GM18861 (cell line): ENCODE measurements at regions not wholly inside any gene's neighbourhood (a gene's known extent, or its start where the extent isn't known, plus 50 kb on each side); places are given as distances from the start of the nearest gene placed in this dataset.
"Not testable (repeated sequence)": the region's sequence is repeated elsewhere in the genome, so short reads cannot be mapped to it uniquely, and the experiment has no call there.

ENCODE experiments used
- ATAC-seq: cut with Tn5 transposase; IDR thresholded peaks from one replicate; pipeline ENCODE4 v1.9.1; 2021; ENCODE audit not compliant: unreplicated experiment

DNA sequence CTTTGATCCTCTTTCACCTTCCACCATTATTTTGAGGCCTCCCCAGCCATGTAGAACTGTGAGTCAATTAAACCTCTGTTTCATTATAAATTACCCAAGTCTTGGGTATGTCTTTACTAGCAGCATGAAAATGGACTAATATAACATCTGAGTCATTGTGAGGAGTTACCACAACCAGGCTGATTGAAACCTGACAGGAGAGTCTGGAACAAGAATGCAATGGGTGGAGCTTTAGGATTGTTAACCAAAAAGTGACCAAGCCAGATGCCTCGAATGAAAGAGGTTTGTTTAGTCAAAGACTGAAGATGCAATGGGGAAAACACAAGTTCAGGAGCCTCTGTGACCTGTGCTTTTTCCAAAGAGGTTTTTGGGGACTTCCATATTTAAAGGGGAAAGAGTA is 659.0 kb downstream of the SLITRK6 start:
- ATAC-seq: no peak

GRCh38 chr13:85137516-85137915 is 661.7 kb downstream of the SLITRK6 start:
- no peak for ATAC-seq

GRCh38 chr13:85132986-85133385 is 666.2 kb downstream of the SLITRK6 start:
- no peak for ATAC-seq

DNA sequence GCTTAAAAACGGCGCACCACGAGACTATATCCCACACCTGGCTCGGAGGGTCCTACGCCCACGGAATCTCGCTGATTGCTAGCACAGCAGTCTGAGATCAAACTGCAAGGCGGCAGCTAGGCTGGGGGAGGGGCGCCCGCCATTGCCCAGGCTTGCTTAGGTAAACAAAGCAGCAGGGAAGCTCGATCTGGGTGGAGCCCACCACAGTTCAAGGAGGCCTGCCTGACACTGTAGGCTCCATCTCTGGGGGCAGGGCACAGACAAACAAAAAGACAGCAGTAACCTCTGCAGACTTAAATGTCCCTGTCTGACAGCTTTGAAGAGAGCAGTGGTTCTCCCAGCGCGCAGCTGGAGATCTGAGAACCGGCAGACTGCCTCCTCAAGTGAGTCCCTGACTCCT is 675.7 kb downstream of the SLITRK6 start:
- not testable (repeated sequence) for ATAC-seq

DNA sequence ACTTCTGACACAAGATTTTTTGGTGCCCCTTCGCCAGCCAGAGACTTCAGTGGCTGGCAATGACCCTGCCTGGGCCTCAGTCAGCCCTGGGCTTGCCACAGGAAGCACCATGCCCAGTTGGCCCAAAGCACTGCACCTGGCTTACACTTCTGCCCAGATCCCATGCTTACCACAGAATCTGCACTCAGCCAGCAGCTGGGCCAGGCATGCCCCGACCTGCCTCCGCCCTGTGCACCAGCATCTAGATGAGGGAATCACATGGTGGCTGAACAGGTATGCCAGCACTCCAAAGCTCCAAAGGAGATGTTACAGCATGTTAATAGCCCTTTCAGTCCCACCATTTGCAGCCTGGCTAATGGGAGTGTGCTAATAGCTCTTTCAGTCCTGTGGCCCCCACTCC is 690.9 kb downstream of the SLITRK6 start:
- no peak for ATAC-seq

DNA sequence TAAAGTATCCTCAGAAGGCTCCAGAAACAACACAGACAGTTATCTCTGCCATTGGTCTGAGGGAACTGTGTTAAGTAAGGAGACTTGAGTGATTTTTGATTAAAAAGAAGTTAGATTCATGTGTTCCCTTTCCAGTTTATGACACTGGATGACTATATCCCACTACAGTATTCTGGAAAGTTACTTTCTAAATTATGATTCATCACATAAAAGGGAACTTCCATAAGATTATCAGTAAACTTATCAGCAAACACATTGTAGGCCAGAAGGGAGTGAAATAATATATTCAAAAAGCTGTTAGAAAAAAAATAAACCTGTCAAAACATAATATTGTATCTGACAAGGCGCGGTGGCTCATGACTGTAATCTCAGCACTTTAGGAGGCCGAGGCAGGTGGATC is 700.0 kb downstream of the SLITRK6 start:
- no peak for ATAC-seq

DNA sequence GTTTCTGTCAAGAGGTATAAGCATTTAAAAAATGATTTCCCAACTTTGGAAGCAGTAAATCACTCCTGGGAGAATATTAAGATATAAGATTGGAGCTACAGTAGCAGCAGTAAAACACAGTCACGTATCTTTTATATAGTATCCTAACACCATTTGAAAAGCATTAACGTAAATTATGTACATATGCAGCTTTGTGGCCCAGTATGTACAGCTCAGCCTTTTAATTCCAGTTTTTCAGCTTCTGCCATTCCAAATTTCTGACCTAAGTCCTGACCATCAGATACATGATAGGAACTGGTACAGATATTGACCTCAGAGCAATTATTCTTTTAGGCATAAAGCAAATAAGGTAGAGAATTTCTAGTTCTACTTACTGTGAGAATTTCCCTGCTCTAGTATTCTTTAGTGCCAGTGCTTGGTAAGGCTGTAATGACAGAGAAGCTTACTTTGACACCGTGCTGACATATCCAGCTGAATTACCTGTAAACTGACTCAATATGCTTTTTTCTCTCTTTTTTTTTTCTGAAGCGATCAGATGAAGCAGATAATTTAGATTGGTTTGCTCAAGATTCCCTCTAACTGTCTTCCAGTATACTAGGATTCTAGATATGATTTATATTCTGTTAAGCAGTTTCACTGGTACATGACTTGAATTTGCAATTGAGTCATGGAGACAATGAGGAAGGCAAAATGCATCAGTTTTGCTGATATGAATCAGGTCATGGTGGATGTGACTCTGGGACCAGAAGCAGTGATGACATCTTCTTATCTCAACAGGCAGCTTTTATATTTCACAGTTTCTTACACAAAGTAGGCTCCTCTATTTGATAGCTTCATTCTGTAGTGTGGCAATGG is 703.6 kb downstream of the SLITRK6 start:
- ATAC-seq: no peak

DNA sequence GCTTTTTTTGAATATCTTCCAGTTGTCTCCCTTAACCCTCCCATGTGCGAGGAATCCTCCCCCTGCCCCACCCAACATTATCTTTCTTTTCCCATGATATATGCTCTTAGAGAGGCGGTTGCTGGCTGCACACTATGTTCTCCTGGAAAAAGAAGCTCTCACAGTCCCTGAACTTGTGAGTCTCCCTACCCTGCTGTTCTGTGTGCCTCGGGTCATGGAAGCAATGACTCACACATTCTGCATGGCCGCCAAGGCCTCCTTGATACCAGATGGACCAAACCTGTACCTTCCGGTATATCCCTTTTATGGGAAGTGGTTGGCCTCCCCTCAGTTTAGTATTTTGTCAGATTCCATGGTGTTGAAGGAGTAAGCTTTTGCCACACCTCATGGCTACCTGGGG is 705.4 kb downstream of the SLITRK6 start:
- no peak for ATAC-seq

DNA sequence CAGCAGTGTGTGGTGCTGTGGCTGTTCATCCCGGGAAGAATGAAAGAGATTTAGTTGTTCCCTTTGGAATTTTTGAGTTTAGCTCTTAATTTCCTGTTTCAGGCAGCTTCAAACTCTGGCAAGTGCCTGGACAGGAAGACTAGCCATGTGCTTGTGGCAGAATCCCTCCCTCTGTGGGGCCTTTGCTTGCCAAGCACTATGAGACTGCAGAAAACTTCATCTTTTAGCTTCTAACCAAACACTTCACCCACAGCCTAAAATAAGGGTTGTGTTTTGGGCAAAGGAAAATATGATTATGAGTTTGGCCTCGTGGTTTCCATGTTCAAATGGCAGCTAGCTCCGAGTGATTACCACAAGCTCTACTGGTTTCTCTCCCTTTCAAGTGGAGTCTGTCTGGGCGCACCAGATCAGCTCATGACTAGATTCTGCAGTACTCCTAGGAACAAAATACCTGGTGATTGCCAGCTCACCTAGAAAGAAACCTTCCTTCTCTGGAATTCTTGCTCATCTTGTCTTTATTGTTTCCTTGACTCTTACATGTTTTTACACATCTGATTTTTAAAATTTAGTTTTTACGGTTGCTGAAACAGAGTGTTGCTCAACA is 707.5 kb downstream of the SLITRK6 start:
- ATAC-seq: no peak

DNA sequence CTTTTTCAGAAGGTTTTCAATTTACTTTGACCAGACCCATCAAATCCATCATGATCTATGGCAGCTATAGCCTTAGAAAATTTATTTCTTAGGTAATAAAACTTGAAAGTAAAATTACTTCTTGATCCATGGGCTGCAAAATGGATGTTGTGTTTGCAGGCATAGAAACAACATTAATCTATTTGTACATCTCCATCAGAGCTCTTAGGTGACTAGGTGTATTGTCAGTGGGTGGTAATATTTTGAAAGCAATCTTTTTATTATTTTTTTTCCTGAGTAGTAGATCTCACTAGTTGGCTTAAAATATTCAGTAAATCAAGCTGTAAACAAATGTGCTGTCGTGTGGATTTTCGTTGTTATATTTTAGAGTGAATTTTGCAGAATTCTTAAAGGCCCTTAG is 710.0 kb downstream of the SLITRK6 start:
- no peak for ATAC-seq

DNA sequence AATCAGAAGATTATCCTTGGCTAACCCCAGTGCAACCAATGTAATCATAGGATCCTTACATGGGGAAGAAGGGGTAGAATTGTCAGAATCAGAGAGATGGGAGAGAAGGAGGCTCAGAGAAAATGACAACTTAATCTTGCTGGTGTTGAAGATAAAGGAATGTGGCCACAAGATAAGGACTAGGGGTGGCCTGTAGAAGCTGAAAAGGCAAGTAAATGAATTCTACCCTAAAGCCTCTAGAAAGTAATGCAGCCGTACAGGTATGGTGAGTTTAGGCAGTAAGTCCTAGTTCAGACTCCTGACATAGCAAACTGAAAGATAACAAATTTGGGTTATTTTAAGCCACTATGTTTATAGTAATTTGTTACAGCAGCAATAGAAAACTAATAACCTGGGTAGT is 718.5 kb downstream of the SLITRK6 start:
- ATAC-seq: no peak

GRCh38 chr13:85076343-85076742 is 722.9 kb downstream of the SLITRK6 start:
- no peak for ATAC-seq

GRCh38 chr13:85074543-85075313 is 724.5 kb downstream of the SLITRK6 start:
- ATAC-seq: no peak

DNA sequence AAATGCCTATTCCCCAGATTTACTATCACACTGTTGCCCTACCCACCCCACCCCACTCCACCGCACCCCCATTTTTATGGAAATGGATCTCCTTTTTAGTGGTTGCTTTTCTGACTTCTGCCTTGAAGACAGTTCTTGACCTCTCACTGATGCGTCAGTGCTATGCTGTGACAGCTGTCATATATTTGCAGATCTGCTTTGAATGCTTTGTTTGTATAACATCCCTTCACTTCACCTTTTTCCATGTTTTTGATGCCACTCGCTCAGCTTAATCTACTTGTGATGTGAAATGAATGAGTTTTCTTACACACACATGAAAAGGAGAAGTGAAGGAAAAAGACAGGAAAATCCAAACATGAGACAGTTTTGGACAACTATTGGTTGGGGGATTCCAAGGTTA is 731.0 kb downstream of the SLITRK6 start:
- ATAC-seq: no peak

DNA sequence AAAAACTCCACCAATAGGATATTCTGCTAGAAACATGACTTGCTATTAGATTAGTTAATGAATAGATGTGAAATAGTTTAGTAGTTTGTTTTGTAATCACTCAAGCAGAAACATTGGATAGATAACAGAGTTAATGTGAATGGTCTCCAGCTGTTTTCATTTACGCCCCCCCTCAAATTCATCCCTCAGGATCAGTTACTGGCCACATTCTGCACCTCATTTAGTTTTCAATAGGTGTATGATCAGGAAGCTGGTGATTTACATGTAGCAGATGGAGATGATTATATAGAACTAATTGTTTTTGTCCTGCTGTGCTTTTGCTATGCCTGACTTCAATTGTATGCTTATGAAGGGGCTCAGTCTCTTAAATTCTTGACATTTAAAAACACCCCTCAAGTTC is 759.0 kb downstream of the SLITRK6 start:
- no peak for ATAC-seq

- ATAC-seq: no peak
These were observed 767.4 kb downstream of the SLITRK6 start for GRCh38 chr13:85031771-85032170.

GRCh38 chr13:85028035-85028434 is 771.2 kb downstream of the SLITRK6 start:
- ATAC-seq: no peak

DNA sequence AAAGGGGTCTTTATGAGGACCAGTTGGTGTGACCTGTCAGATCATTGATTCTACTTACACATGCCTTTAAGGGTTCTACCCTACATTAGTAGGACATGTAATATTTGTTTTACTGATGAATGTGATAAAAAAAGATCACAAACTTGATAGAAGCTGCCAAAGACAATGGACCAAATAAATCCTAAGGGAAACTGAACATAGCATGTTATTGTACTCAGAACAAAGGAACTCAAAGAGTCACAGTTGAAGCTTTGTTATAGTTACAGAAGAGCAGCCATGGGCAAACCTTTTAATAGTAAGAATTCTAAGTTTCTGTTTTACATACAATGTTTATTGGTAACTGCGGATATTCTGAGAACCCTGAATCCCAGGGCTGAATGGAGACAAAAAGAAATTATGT is 780.1 kb downstream of the SLITRK6 start:
- ATAC-seq: no peak

DNA sequence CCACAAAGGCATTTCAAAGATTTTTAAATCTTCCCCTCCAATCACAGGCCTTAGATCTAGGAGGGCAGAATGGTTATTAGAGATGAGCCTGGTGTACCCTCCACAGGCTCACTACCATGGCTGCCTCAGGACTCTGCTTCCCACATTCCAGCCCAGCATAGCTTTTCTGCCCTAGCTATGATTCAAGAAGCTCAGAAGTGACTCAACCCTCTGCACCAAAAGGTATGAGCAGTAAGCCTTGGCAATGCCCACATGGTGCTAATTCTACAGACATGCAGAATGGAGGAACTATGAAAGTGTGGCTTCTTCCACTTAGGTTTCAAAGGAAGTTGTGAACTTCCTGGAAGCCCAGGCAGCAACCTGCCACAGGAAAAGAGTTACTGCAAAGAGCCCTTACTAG is 786.2 kb downstream of the SLITRK6 start:
- ATAC-seq: no peak

DNA sequence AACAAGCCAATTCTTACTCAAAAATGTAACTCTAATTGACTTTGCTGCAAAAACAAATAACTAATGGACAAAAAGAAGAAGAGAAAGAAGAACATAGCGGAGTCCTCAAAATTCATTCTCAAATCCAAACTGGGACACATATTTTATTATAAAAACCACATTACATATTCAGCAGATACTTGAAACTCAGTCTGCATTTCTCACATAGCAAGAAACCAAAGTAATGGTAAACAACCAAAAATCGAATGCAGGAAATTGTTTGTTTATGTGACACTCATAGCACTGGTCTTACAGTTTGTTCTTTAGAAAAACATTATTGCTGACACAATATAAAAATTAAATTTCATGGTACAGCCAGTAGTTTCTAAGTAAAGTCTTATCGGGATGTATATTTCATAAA is 789.8 kb downstream of the SLITRK6 start:
- no peak for ATAC-seq

DNA sequence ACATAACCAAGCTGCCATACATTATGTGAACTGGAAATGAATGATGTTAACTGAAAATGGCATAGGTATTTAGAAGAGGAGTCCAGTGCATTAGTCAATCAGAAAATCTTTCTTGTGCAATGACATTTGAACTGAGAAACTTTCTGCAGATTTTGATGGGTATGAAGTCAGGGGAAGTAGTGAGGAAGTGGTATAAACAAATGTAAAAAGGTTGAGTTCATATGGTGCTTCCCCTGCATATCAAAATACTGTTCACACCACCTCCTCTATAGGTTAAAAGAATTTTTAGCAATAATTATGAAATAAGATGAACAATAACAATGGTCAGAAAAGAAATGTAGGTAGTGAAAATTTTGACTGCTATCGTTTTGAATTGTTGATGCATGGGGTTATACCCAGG is 800.0 kb downstream of the SLITRK6 start:
- no peak for ATAC-seq

DNA sequence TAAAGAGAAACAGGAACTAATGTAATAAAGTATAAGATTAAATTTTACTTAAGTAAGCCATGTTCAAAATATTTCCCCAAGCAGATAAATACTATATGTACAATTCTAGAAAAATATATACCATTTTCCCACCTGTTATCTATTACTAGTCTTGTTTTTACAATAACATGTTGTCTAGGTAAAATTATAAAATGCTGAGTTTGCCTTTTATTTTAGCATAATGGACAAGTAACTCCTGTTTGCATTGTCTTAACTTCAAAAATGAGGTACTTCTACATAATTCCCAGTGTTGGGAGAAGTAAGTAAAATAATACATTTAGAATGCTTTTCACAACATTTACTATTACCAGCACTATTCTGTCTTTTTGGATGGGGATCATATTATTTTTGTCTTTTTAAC is 800.5 kb downstream of the SLITRK6 start:
- ATAC-seq: no peak
